NOMO-1 treated with dmso at 0.1 percent for 144 hours (cell line): ENCODE measurements at regions not wholly inside any gene's neighbourhood (a gene's known extent, or its start where the extent isn't known, plus 50 kb on each side); places are given as distances from the start of the nearest gene placed in this dataset.

Experiments
- DNase-seq: peaks from one replicate; lab custom pipeline; 2025; ENCODE audit not compliant: unreplicated experiment; lab: John Stamatoyannopoulos, UW

DNA sequence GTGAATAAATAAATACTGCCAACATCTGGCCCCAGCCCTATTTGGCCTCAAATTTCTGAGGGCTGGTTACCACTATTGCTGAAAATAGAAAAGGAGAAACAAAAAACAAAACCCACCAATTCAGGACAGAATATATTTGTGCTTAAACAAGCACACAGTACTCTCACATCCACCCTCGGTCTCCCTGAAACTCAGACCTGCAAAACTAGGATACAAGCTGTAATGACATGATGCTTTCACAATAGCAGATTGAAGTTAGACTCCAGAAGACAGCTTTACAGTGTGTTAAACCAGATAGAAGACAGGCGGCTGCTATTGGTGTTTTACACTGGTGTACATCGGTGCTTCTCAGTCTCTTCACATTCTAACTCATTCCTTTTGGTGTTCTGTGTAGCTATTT lies 214.9 kb upstream of the DMRT1 start:
- DNase-seq, result no peak

DNA sequence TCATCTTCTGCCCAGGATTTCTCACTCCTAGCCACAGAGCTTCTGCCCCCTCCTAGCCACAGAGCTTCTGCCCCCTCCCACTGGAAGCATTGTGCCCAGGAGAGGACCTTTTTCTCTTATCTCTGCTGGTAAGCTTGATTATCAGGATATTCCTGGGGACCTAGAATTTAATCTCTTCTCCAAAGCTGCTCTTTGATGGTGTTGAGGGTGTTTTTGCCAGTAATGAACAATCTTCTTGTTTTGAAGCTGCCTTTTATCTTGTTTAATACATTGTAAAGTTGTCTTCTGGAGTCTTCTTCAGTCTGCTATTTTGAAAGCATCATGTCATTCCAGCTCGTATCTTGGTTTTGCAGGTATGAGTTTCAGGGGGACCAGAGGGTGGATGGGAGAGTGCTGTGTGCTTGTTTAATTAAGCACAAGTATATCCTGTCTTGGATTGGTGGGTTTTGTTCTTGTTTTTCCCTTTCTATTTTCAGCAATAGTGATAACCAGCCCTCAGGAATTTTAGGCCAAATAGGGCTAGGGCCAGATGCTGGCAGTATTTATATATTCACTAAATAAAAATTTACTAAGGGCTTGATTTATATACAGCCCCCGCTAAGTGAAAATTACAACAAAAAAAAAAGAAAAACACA lies 214.0 kb upstream of the DMRT1 start:
- no peak for DNase-seq

DNA sequence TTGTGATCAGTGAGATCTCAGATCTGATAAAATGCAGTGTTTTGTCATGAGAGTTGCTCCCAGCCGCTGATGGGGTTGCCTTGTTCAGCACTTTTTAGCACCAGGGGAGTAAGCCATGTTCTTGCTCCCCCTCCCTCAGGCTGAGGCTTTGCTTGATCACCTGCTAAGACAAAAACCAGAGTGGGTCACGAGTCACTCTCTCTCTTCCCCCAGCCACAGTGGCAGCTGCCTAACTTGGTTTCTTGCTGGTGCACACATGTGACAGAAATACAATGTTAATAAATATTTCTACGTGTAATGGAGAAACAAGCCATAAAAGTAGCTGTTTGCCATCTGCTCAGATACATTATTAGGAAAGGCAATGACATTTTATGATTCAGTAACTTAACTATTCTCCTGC lies 212.4 kb upstream of the DMRT1 start:
- DNase-seq, result no peak

DNA sequence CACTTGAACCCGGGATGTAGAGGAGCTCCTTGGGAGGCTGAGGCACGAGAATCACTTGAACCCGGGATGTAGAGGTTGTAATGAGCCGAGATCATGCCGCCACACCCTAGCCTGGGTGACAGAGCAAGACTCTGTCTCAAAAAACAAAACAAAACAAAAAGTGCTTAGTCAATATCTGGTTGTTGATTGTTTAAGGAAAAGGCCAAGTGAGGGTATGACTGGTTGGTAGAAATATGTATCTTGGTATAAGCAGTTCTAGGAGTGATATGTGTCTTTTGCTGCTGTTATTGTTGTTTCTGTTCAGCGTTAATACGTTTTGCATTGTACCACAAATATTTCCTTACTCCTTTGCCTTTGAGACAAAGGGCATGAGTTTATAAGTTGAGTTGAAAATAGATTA lies 210.7 kb upstream of the DMRT1 start:
- DNase-seq, result no peak

DNA sequence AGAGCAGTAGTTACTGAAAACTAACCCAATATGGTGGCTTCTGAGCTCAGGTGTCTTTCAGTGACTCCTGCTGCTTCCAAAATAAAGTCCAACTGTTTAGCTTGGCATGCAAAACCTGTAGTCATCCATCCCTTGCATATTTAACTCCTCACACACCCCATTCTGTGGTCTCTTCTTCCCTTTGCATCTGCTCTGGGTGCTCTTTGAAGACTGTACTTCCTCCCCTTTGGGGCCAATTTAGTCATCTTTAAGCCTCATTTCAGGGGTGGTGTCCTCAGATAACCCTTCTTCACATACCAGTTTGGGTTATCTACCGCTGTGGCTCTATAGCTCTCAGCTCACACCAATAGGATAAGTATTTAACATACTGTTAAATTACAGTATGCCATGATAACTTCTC lies 209.9 kb upstream of the DMRT1 start:
- no peak for DNase-seq

DNA sequence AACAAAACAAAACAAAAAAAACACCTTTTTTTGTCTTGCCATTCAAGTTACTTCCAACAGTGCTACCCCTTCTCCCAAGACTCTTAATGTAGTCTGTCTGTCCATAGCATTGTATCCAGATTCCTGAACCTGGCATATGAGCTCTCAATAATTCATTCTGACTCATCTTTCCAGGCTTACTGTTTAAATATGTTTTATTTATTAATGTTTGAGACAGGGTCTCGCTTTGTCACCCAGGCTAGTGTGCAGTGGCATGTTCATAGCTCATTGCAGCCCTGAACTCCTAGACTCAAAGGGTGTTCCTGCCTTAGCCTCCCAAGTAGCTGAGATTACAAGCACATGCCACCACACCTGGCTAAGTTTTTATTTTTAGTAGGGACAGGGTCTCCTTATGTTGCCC lies 208.0 kb upstream of the DMRT1 start:
- no peak for DNase-seq

DNA sequence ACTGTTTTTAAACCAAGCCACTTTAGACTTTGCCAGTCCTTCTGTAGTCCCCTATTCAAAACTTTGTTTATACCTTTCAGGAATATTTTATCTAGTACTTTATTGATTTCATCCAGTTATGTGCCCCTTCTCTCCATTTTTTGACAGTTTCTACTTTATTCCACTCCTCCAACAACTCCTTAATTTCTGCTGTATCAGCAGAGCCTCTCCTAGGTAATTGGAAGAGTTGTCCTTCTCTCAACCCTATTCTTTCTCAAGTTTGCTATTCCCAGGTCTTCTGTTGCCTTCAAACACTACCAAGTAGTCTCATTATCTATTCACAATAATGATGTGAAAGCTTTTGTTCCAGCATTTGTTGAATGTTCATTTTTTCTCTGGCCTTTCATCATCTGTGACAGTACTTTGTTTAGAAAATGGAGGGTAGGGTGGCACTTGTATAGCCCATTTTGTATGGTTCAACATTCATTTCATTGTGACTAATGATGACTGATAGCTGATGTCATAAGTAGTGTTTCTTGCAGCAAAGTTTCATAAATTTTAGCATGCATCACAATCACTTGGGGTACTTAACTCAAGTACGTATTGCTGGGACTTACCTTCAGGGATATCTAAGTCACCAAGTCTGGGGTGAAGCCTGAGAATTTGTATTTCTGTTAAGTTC lies 204.4 kb upstream of the DMRT1 start:
- DNase-seq, result no peak

DNA sequence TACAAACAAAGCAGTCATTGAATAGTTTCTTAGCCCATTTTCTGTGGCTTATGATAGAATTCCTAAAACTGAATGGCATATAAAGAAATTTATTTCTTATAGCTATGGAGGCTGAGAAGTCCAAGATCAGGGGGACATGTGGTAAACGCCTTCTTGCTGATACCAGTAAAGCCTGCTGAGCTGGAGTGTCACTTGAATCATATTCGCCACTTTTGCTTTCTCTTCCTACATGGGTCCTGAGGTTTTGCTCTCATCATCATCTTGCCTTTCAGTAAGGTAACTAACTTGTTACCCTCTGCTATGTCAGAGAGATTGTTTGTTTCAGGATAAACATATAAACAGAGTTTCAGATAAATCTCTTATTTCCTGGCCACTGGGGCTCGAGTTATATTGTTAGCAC lies 203.3 kb upstream of the DMRT1 start:
- no peak for DNase-seq

DNA sequence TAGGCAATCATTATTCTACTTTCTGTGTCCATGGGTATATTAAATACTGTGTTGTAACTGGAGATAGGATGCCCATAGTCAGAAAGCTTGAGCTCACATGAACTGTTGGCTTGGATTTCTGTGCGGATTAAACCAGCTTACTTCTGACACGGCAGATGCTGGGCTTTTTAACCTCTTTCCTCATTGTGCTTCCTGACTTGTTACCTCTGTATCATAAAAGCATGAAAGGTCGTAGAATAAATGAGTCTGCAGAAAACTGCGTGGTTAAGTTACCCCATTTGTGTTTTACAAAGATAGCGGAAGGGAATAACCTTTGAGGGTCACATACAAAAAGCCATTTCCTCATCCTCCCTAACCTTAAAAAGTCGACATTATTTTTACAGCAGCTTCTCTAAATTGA lies 199.5 kb upstream of the DMRT1 start:
- no peak for DNase-seq

DNA sequence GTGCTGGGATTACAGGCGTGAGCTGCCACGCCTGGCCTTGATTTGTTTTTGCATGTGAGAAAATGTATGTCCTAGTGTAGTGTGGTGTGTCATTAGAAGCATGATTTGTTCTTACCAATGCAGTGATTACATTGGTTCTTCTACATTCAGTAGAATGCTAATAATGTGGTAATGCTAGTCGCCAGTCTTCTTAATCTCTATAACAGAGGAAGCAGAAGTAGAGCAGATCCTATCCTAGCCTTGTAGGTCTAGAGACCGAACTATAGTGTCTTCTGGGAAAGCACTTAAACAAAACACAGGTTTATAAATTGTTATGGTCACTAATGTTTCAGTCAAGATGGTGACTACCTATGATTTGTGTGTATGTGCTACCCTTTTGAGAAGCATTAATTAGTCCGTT lies 197.5 kb upstream of the DMRT1 start:
- DNase-seq, result no peak

DNA sequence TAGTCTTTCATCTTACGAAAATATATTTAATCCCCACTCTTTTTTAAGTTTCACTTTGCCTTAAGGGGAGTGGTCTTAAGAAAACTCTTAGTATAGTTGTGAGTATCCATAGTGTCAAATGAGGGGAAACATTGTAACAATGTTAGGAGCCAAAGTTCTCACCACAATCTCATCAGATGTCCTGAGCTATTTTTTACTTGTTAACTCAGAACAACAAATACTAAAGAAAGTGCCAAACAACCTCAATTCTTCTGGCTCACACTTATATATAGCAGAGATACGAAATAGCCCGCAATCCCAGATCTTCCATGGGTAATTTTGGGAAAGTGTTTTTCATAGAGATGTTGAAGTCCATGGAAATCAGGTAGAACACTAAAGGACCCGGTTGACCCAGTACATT lies 194.0 kb upstream of the DMRT1 start:
- no peak for DNase-seq

DNA sequence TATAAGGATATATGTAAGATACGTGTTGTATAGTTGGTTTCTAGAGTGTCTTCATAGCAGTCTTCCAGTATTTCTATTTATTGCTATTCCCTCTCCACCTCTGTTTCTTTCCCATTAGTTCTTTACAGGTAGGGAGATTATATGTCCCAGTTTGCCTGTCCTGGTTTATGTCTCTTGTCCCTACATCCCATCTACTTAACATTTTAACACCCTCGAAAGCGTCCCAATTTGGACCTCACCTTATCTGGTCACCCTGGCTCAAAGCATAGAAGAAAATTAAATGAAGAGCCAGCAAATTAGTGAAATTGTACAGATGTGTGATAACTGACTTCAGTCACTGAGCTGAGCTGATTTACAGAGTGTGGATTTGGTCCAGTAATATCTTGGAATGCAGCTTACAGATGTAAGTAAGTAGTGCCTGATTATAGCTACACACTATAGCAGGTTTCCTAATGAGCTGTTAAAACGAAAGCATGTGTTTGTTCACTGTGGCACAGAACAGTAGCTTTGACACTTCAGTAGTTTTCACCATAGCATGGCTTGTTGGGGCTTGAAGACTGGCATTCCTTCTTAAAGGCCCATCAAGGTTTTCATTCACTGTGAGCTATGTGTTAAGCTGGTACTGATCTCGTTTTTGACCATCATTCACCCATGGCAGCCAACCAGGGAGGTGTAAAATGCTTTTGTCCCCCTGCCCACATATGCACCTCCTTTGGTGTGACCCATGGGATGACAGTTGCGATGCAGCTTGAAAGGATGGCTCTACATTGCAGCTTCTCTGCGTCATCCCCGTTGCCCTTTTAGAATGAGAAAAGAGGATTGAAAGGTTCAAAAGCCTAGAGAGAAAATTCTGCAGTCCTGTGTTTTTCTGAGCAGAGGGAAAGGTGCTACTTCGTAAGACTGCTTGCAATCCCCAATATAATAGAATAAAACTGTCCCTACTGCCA lies 192.1 kb upstream of the DMRT1 start:
- DNase-seq, result no peak

DNA sequence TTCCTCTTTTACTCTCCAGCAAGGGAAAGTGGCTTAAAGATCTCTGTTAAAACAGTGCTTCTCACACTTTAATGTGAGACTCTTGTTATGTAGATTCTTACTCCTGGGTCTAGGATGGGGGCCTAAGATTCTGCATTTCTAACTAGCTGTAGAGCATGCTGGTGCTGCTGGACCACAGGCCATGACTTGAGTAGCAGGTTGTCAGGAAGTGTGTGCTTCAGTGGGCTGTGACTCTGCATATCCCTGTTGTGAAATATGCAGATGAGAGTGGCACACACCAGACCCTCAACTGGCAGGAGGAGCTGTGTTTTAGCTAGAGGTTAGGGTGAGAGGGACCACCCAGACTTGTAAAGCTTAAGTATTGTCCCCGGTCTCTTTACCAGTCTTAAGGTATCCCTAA lies 191.1 kb upstream of the DMRT1 start:
- DNase-seq, result peak; percentile 19

DNA sequence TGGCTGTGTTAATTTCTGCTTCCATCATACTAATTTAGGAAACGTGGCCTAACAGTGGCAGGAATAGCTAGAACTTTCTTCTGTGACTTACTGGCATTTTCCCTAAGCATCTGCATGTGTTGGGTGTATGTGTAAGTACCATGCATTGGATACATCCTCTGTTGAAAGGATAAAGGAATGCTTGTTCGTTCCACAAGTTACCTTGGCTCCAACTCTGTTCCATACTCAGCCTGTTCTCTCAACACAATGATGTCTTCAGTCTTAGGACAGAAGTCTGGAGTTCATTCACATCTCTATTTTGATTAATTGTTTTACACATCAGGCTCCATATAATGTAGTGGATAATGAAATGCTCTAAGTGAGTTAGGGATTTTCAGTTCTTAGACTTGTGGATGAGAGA lies 190.1 kb upstream of the DMRT1 start:
- DNase-seq, result no peak

DNA sequence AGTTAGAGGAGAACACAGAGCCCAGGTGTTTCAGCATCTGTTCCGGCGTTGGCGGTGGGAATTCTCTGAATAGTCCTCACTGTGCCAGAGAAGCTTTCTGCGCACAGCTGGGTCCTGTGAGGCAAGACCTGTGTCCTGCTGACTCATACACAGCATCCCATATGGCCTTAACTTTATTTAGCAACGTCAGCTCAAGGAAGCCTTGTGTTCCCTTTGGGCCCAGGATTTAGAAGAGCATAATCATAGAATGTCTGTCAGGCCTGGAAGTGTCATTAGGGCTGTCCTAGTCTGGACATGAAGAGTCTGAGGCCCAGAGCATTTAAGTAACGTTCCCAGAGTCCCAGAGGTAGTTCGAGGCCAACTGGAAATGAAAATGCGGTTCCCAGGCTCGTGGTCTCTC lies 188.6 kb upstream of the DMRT1 start:
- DNase-seq, result no peak

DNA sequence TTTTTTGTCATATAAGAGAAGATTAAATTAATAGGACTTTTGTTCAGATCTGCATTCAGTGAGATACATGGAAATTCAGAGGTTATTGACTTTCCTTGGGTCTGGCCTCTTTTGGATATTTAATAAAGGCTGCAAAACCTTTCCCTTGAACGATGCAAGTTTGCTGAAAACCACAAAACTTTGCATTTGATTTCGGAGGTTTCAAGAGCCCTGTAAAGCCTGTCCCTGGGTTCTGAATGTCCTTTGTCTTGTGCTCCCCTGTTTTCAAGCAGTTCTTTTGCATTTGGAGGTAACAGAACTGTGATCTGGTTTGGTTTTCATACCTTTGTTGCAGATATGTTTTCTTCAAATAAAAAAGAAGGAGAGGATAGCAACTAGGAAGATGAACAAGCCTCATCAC lies 188.1 kb upstream of the DMRT1 start:
- DNase-seq, result no peak

DNA sequence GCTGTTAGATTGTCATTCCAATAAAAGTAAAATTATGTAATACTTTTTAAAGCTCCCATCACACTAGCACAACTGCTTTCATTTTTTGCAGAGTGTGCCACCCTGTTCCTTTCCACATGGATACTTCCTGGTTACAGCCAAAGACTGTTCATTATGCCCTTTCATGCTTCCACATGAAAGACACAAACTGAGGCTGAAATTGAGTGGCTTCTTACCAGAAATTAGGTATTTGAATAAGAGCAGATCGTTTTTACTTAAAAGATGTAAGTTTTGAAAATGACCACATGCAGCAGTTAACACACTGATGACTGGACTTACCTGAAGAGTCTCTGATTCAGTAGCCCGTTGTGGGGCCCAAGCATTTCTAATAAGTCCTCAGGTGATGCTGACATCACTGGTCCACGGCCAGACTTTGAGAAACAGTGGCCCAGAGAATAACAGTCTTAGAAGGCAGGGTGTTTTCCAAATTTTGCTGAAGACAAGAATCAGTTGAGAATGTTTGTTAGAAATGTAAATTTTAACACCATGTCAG lies 187.6 kb upstream of the DMRT1 start:
- no peak for DNase-seq

DNA sequence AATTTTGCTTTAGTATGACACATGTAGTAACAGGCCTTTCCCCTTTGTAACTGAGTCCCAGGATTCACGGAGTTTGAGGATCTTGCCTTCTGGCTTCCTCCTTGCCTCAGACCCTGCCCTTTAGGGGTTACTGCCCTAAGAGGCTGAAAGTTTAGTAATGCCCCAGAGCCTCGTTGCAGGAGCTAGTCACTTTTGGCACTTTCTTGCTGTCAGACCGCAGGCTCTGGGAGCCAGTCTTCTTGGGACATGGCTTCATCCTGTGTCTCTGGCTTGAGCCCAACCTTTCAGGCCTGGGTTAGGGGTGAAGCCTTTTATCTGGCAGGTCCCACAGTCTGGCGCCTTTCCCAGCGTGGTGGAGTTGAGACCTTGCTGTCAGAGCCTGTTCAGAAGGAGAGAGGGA lies 185.6 kb upstream of the DMRT1 start:
- no peak for DNase-seq

DNA sequence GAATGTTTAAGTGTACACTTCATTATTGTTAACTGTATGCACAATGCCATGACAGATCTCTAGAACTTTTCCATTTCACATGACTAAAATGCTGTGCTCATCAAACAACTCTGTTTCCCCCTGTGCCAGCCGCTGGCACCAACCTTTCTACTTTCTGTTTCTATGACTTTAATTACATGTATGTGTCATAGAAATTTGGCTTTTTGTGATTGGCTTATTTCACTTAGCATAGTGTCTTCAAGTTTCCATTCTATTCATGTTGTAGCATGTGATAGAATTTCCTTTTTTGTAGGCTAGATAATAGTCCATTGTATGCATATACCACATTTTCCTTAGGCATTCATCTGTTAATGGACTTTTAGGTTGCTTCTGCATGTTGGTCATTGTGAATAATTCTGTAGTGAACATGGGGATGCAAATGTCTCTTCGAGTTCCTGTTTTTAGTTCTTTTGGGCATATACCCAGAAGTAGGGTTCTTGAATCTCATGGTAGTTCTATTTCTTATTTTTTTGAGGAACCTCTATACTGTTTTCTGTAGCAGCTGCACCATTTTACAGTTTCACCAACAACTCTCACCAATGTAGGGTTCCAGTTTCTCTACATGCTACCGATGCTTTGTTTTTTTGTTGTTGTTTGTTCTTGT lies 184.4 kb upstream of the DMRT1 start:
- no peak for DNase-seq

DNA sequence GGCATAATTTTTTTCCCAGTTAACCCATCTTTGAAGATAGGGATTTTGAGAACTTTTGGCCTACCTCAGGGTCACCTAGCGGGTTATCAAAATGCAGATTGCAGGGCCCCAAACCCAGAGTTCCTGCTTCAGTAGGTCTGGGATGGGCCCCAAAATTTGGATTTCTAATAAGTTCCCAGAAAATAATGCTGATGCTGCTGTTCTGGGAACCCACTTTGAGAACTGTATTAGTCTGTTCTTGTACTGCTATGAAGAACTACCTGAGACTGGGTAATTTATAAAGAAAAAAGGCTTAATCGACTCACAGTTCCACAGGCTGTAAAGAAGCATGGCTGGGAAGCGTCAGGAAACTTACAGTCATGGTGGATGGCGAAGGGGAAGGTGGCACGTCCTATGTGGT lies 182.2 kb upstream of the DMRT1 start:
- no peak for DNase-seq

DNA sequence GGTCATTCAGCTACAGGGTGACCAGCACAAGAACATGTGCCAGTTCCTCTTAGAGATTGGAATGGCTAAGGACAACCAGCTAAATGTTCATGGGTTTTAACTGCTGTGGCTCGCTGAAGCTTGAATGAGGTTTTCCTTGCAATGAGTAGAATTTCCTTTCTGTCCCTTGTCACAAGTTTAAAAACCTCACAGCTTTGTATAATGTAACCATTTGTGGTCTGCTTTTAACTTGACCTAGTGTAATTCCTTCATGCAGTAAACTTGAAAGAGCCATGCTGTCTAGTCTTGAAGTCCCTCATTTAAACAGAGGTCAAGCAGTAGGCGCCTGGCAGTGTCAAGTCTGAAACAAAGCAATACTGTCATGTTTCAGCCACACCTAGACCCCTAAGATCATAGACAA lies 181.3 kb upstream of the DMRT1 start:
- no peak for DNase-seq
